ENCODE measurements at regions not wholly inside any gene's neighbourhood (a gene's known extent, or its start where the extent isn't known, plus 50 kb on each side); places are given as distances from the start of the nearest gene placed in this dataset.

- Histone ChIP-seq H2AK5ac (ENCODE audit: low read length) (no peak overlapping the region), H2BK120ac (ENCODE audit: insufficient read depth, low read length, poor library complexity) (no peak overlapping the region)
These were observed 105.9 kb downstream of the ACKR3 start for GRCh38 chr2:236675526-236675925.

GRCh38 chr2:236676136-236676873 lies 106.7 kb downstream of the ACKR3 start:
- H3K36me3 ChIP-seq (ENCODE audit: control insufficient read depth in 1 of 2, insufficient read depth in 2 of 2, low read length in 2 of 2): no peaks in the 10 kb centered on the region
- no peak overlapping the region for H4K12ac ChIP-seq (ENCODE audit: low read depth, low read length)
- H3K4me2 ChIP-seq (ENCODE audit: low read length): no peak overlapping the region
- no peak overlapping the region for H3K18ac ChIP-seq (ENCODE audit: low read length)
- no peak overlapping the region for H3K4me3 ChIP-seq (ENCODE audit: low read depth, low read length)
- H3K9ac ChIP-seq (ENCODE audit: low read length): no peak overlapping the region
- peak in 1 of 2 donors; percentile 31 for DNase-seq
- H3K79me1 ChIP-seq (ENCODE audit: low read length): peaks cover 13% of the 10 kb centered on the region
- peaks cover 8% of the 10 kb centered on the region for H3K9me3 ChIP-seq (ENCODE audit: insufficient read depth, low read depth, low read length)
- no peak overlapping the region for H4K8ac ChIP-seq (ENCODE audit: low read depth, low read length)
- no peaks in the 10 kb centered on the region for H3K79me2 ChIP-seq (ENCODE audit: control insufficient read depth, insufficient read depth, low read length, poor library complexity)
- no peak overlapping the region for H2BK5ac ChIP-seq (ENCODE audit: low read depth, low read length, poor library complexity)
- no peak overlapping the region for H2BK12ac ChIP-seq (ENCODE audit: low read length)
- H3K4me1 ChIP-seq (ENCODE audit: control insufficient read depth in 1 of 2, insufficient read depth in 2 of 2, low read length in 2 of 2): peaks cover 7% of the 10 kb centered on the region in 2 experiments
- H3K27ac ChIP-seq (ENCODE audit: low read depth, low read length): no peak overlapping the region
- H3K4ac ChIP-seq (ENCODE audit: low read depth, low read length): no peak overlapping the region
- H3K14ac ChIP-seq (ENCODE audit: low read length): no peak overlapping the region
- WGBS (ENCODE audit: extremely low coverage, insufficient coverage, insufficient read length): no CpG with 5 or more reads among the region's 2 CpGs
- H2AFZ ChIP-seq (ENCODE audit: insufficient read depth, low read length, poor library complexity): no peak overlapping the region
- no peak overlapping the region for H3K23ac ChIP-seq (ENCODE audit: low read length)
- H3K27me3 ChIP-seq (ENCODE audit: insufficient read depth, low read length): no peaks in the 10 kb centered on the region
- no peak overlapping the region for H4K91ac ChIP-seq (ENCODE audit: low read depth, low read length)
- H2BK120ac ChIP-seq (ENCODE audit: insufficient read depth, low read length, poor library complexity): no peak overlapping the region
- H2AK5ac ChIP-seq (ENCODE audit: low read length): no peak overlapping the region

More at GRCh38 chr2:236675526-236675925, 105.9 kb downstream of the ACKR3 start:
- H3K79me1 ChIP-seq (ENCODE audit: low read length): peaks cover 13% of the 10 kb centered on the region
- H4K8ac ChIP-seq (ENCODE audit: low read depth, low read length): no peak overlapping the region
- no peaks in the 10 kb centered on the region for H3K79me2 ChIP-seq (ENCODE audit: control insufficient read depth, insufficient read depth, low read length, poor library complexity)
- no peak overlapping the region for H2BK5ac ChIP-seq (ENCODE audit: low read depth, low read length, poor library complexity)
- H3K23ac ChIP-seq (ENCODE audit: low read length): no peak overlapping the region
- H3K4ac ChIP-seq (ENCODE audit: low read depth, low read length): no peak overlapping the region
- no peak overlapping the region for H4K12ac ChIP-seq (ENCODE audit: low read depth, low read length)
- no peak overlapping the region for H3K14ac ChIP-seq (ENCODE audit: low read length)
- H3K4me2 ChIP-seq (ENCODE audit: low read length): no peak overlapping the region
- H3K27ac ChIP-seq (ENCODE audit: low read depth, low read length): no peak overlapping the region
- H3K27me3 ChIP-seq (ENCODE audit: insufficient read depth, low read length): no peaks in the 10 kb centered on the region
- H3K4me1 ChIP-seq (ENCODE audit: control insufficient read depth in 1 of 2, insufficient read depth in 2 of 2, low read length in 2 of 2): peaks cover 7% of the 10 kb centered on the region in 2 experiments
- no peak overlapping the region for H4K91ac ChIP-seq (ENCODE audit: low read depth, low read length)
- H3K9me3 ChIP-seq (ENCODE audit: insufficient read depth, low read depth, low read length): peaks cover 8% of the 10 kb centered on the region
- no peak overlapping the region for H3K9ac ChIP-seq (ENCODE audit: low read length)
- DNase-seq: peak in 1 of 2 donors; percentile 23
- no peak overlapping the region for H3K4me3 ChIP-seq (ENCODE audit: low read depth, low read length)
- H3K18ac ChIP-seq (ENCODE audit: low read length): no peak overlapping the region
- H3K36me3 ChIP-seq (ENCODE audit: control insufficient read depth in 1 of 2, insufficient read depth in 2 of 2, low read length in 2 of 2): no peaks in the 10 kb centered on the region
- no peak overlapping the region for H2AFZ ChIP-seq (ENCODE audit: insufficient read depth, low read length, poor library complexity)
- H2BK12ac ChIP-seq (ENCODE audit: low read length): no peak overlapping the region

GRCh38 chr2:236677368-236677767 lies 107.7 kb downstream of the ACKR3 start:
- no CpG with 5 or more reads among the region's 8 CpGs for WGBS (ENCODE audit: extremely low coverage, insufficient coverage, insufficient read length)

GRCh38 chr2:236678307-236678975 lies 108.8 kb downstream of the ACKR3 start:
- no peaks in the 10 kb centered on the region for H3K36me3 ChIP-seq (ENCODE audit: control insufficient read depth in 1 of 2, insufficient read depth in 2 of 2, low read length in 2 of 2)
- H3K4me2 ChIP-seq (ENCODE audit: low read length): no peak overlapping the region
- peak overlapping the region; percentile 12 for H2BK5ac ChIP-seq (ENCODE audit: low read depth, low read length, poor library complexity)
- H3K79me1 ChIP-seq (ENCODE audit: low read length): peaks cover 11% of the 10 kb centered on the region
- no peak overlapping the region for H2AFZ ChIP-seq (ENCODE audit: insufficient read depth, low read length, poor library complexity)
- no peaks in the 10 kb centered on the region for H3K27me3 ChIP-seq (ENCODE audit: insufficient read depth, low read length)
- no peak overlapping the region for H4K91ac ChIP-seq (ENCODE audit: low read depth, low read length)
- H2BK120ac ChIP-seq (ENCODE audit: insufficient read depth, low read length, poor library complexity): peak overlapping the region; percentile 71
- H3K27ac ChIP-seq (ENCODE audit: low read depth, low read length): no peak overlapping the region
- peak overlapping the region; percentile 13 for H3K14ac ChIP-seq (ENCODE audit: low read length)
- H4K8ac ChIP-seq (ENCODE audit: low read depth, low read length): peak overlapping the region; percentile 14
- H4K12ac ChIP-seq (ENCODE audit: low read depth, low read length): no peak overlapping the region
- H3K9ac ChIP-seq (ENCODE audit: low read length): no peak overlapping the region
- H3K23ac ChIP-seq (ENCODE audit: low read length): no peak overlapping the region
- no peaks in the 10 kb centered on the region for H3K79me2 ChIP-seq (ENCODE audit: control insufficient read depth, insufficient read depth, low read length, poor library complexity)
- no peak overlapping the region for H3K4me3 ChIP-seq (ENCODE audit: low read depth, low read length)
- peak overlapping the region; percentile 91 for H2AK5ac ChIP-seq (ENCODE audit: low read length)
- H3K9me3 ChIP-seq (ENCODE audit: insufficient read depth, low read depth, low read length): peaks cover 2% of the 10 kb centered on the region
- H2BK12ac ChIP-seq (ENCODE audit: low read length): peak overlapping the region; percentile 87
- H3K18ac ChIP-seq (ENCODE audit: low read length): peak overlapping the region; percentile 29
- DNase-seq: no peak
- WGBS (ENCODE audit: extremely low coverage, insufficient coverage, insufficient read length): no CpG with 5 or more reads among the region's 15 CpGs
- H3K4me1 ChIP-seq (ENCODE audit: control insufficient read depth in 1 of 2, insufficient read depth in 2 of 2, low read length in 2 of 2): peaks cover 4 to 6% of the 10 kb centered on the region in 2 experiments
- H3K4ac ChIP-seq (ENCODE audit: low read depth, low read length): no peak overlapping the region

More at GRCh38 chr2:236677368-236677767, 107.7 kb downstream of the ACKR3 start:
- no peaks in the 10 kb centered on the region for H3K27me3 ChIP-seq (ENCODE audit: insufficient read depth, low read length)
- peaks cover 11% of the 10 kb centered on the region for H3K79me1 ChIP-seq (ENCODE audit: low read length)
- no peak overlapping the region for H2BK5ac ChIP-seq (ENCODE audit: low read depth, low read length, poor library complexity)
- no peak overlapping the region for H3K9ac ChIP-seq (ENCODE audit: low read length)
- no peak overlapping the region for H2BK120ac ChIP-seq (ENCODE audit: insufficient read depth, low read length, poor library complexity)
- H4K8ac ChIP-seq (ENCODE audit: low read depth, low read length): no peak overlapping the region
- H4K91ac ChIP-seq (ENCODE audit: low read depth, low read length): no peak overlapping the region
- peaks cover 8% of the 10 kb centered on the region for H3K9me3 ChIP-seq (ENCODE audit: insufficient read depth, low read depth, low read length)
- no peak overlapping the region for H3K4me2 ChIP-seq (ENCODE audit: low read length)
- H3K18ac ChIP-seq (ENCODE audit: low read length): no peak overlapping the region
- H3K14ac ChIP-seq (ENCODE audit: low read length): no peak overlapping the region
- no peak overlapping the region for H3K4me3 ChIP-seq (ENCODE audit: low read depth, low read length)
- DNase-seq: no peak
- peaks cover 4 to 7% of the 10 kb centered on the region in 2 experiments for H3K4me1 ChIP-seq (ENCODE audit: control insufficient read depth in 1 of 2, insufficient read depth in 2 of 2, low read length in 2 of 2)
- H2AK5ac ChIP-seq (ENCODE audit: low read length): no peak overlapping the region
- H2BK12ac ChIP-seq (ENCODE audit: low read length): no peak overlapping the region
- no peak overlapping the region for H3K27ac ChIP-seq (ENCODE audit: low read depth, low read length)
- H3K36me3 ChIP-seq (ENCODE audit: control insufficient read depth in 1 of 2, insufficient read depth in 2 of 2, low read length in 2 of 2): no peaks in the 10 kb centered on the region
- no peaks in the 10 kb centered on the region for H3K79me2 ChIP-seq (ENCODE audit: control insufficient read depth, insufficient read depth, low read length, poor library complexity)
- no peak overlapping the region for H2AFZ ChIP-seq (ENCODE audit: insufficient read depth, low read length, poor library complexity)
- H4K12ac ChIP-seq (ENCODE audit: low read depth, low read length): no peak overlapping the region
- H3K23ac ChIP-seq (ENCODE audit: low read length): no peak overlapping the region
- H3K4ac ChIP-seq (ENCODE audit: low read depth, low read length): no peak overlapping the region
